ENCODE measurements at regions not wholly inside any gene's neighbourhood (a gene's known extent, or its start where the extent isn't known, plus 50 kb on each side); places are given as distances from the start of the nearest gene placed in this dataset.
A peak's percentile ranks its signal among the peaks of the same experiment; 100 is the strongest.

DNA sequence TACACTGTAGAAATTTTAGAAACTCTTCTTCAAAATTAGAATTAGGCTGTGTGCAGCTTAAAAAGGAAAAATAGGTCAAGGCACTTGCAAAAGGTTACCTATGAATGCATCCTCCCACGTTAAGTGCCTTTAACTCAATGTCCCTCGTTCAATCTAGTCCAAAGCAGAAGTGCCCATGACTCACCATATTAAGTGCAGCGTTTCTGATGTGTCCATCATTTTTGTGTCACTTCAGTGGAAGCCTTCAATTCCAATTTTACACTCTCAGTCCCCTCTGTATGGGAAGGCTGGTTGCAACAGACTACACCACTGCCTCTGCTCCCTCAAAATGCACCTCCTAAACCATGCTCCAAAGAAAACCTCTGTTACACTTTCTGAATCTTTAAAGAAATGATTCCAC, 53.4 kb downstream of the FOXB1 start:
- DNase-seq = no peak

- DNase-seq = no peak
These were observed 55.1 kb downstream of the FOXB1 start for GRCh38 chr15:60059186-60059585.

- DNase-seq = no peak
These were observed 57.6 kb downstream of the FOXB1 start for GRCh38 chr15:60061758-60062157.

- DNase-seq = no peak
These were observed 58.7 kb downstream of the FOXB1 start for GRCh38 chr15:60062826-60063225.

DNA sequence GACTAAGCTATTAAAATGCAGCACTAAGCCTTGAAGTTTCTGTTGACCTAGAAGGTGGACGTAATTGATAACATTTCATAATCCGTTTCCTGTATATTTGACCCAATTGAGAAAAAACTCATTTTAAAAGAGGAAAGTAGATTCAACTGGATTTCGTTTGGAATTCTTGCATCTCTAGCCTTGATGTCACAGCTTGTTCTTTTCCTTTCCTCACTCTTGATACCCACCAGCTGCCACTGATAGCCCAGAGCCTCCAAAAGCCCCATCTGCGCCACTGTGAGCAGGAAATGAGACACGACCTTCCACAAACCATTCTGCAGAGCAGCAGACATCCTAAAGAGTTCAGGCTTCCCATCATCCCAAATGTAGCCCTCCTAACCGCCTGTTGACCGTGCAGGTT, 61.8 kb downstream of the FOXB1 start:
- DNase-seq = no peak

DNA sequence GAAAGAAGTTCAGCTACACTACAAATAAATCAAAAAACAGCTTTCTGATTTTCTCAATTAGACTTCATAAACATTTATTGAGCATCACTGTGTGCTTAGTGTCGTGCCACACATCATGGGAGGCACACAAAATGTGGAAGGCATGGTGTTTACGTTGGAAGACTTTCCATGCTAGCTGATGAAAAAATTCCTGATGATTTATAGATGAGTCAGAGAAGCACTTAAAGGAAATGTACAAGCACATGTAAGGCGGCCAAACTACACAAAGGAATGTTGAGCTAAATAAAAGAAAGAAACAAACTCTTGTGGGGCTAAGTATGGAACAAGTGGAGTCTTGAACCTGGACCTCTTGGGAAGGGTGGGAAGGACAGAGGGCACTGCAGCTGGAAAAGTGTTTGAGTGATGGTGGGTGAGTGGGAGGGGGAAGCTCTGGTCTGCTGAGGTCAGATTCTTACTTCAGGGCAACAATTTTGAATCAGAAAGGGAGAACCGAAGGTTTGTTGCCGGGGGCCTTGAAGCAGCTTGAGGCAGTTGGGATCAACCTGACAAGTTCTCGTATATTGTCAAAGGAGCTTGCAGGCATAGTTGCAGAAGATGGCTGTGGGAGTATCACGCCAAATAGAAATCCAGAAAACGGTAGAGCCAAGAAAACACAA, 66.9 kb downstream of the FOXB1 start:
- DNase-seq = no peak

DNA sequence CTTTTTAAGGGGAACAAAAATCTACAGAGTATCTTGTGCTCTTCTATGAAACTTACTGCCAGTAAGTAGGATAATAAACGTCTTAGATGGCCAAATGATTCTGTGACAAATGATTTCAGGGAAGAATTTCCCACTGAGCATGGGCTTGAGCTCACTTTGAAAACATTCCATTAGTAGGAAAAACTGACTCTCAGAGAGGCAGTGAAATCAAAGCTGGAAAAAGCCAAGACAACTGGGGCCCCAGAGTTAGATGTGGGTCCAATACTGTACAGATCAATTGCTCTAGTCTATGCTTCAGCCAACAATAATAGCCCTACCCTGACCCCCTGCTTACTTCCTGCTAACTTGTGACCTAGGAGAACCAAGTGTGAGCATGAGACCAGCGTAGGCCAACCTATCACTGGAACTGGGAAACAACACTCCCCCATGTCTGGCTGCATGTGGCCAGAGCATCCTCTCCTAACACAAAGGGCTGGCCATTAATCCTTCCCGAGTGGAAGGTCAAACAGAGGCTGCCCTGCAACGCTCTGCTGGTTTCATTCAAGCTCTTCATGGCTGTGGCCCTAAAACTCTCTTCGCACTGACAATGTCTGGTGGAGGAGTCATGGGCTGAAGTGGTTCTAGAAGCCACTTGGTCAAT, 68.8 kb downstream of the FOXB1 start:
- no peak for DNase-seq

- no peak for DNase-seq
These were observed 69.3 kb downstream of the FOXB1 start for GRCh38 chr15:60073466-60073840.

- no peak for DNase-seq
These were observed 70.2 kb downstream of the FOXB1 start for GRCh38 chr15:60074181-60074885.

GRCh38 chr15:60076045-60076444, 71.9 kb downstream of the FOXB1 start:
- DNase-seq = no peak

DNA sequence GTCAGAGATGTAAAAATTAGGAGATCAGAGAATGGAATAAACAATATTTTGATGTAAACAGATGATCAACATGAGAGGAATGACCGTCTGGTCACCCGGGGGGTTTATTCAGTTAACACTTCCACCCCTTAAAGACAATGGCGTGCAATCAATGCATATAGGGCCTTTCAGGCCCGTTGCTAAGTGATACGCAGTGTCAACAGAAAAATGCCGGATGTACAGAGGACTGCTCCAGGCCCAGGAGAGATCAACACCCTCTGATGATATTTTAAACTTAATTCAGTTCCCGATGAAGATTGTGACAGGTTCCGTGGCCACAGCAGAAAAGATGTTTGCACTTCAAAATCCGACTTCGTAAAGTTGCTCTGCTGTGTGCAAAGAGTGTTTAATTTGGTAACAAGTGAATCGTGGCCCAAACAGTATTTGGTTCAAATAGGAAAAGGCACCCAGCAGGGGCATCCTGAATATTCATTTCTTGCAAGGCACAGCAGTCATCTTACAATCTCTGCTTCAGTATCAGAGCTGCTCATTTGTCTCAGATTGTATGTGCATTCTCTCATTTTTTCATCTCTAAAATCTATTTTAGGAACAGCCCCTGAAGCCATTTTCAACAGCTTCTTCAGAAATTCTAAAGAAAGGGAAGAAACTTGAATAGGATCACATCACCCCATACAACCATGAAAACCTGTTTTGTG, 72.6 kb downstream of the FOXB1 start:
- no peak for DNase-seq

DNA sequence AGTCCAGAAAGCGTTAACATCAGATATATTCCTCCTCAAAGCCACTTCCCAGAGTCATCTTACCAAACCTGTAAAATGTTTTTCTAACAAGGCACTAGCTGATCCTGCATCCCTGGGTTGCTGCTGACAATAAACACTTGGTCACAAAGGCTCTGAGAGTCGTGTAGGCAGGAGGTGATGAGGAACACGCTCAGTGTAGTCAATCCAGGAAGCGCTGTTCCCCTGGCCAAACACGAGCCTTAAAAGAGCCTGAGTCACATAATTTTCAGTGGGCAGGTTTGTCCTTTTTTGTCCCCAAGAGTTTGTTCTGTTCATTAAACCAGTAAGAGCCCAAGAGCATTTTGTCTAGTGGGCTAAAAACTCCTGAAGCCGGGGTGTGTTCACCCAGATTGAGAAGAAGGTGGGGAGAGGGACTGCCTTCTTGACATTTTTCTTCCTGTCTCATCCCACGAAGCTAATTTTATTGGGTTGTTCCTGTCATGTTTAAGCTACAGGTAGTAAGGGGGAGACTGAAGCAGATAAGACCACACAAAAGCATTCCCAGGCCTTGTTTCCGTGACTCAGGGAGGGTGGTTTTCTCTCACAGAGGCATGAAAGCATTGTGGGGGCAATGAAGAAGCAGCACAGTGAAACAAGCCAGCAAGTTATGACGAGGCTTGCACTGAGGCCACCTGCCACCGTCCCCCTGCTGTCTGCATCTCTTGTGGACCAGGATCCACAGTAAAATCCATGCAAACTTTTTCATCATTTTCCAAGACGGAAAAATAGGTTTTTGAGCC, 73.7 kb downstream of the FOXB1 start:
- DNase-seq = no peak

GRCh38 chr15:60079210-60079609, 75.1 kb downstream of the FOXB1 start:
- no peak for DNase-seq

- DNase-seq = no peak
These were observed 77.9 kb downstream of the FOXB1 start for GRCh38 chr15:60081976-60082375.

GRCh38 chr15:60083318-60083717, 79.2 kb downstream of the FOXB1 start:
- DNase-seq = no peak

DNA sequence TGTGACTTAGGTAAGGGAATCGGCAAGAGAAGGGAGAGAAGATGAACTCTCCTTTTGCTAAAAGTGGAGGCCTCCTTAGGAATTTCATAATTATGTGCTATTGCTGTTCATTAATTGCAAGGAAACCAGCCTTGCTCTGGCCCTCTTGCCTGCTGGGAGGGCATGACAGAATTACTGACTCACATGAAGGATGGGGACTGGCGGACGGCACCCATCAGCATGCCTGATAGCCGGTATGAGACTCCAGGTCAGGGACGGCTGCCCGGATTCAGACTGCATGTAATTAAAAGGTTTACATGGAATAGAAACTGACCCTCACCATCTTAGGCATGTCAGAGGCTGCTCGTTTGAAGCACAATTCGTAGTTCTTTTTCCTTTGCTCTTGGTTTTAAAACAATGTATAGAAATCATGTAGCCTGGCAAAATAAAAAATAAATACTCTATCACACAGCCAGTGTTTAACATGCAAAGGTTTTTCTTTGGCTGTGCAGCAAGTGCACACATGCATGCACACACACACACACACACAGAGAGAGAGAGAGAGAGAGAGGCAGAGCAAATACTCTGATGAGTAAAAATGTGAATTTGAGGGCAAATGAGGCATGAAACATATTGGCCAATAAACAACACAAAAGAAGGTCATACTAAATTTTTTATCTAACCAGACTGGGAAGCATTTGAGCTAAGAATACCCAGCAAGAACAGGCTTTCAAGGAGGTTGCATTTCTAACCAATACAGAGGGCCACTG, 82.7 kb downstream of the FOXB1 start:
- no peak for DNase-seq

DNA sequence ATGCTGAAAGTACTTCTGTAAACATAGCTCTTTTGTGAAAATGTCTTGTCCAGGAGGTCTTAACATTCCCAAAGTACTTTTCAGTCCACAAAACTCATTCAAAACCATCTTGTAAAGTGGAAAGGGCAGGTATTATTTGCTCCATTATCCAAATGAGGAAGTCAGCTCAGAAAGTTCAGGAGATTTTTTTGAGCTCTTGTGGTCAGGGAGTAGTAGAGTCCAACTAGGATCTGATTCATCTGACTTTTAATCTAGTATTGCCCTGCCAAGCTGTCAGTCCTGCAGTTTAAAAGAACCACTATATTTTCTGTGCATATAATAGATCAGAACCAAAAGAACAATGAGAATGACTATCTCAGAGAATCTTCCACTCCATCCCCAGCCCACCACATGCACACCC, 83.5 kb downstream of the FOXB1 start:
- no peak for DNase-seq

- DNase-seq = no peak
These were observed 86.6 kb downstream of the FOXB1 start for GRCh38 chr15:60090747-60091146.

DNA sequence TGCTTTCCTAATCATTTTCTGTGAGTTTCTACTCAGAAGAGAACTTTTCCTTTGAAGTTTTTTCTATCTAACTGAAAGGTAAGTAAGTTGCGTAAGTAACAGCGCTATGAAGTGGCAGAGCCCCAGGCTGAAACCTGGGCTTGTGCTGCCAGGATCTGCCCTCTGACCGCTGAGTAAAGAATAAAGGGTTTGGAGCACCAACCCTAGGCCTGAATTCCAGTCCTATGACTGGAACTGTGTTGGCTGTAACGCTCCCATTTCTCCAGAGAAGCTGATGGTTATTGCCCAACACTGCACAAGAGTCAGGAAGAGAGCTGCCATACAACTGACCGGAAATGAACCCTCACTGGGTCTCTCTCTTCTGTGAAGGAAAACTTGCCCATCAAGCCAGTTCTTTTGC, 87.0 kb downstream of the FOXB1 start:
- peak; percentile 89 for DNase-seq

DNA sequence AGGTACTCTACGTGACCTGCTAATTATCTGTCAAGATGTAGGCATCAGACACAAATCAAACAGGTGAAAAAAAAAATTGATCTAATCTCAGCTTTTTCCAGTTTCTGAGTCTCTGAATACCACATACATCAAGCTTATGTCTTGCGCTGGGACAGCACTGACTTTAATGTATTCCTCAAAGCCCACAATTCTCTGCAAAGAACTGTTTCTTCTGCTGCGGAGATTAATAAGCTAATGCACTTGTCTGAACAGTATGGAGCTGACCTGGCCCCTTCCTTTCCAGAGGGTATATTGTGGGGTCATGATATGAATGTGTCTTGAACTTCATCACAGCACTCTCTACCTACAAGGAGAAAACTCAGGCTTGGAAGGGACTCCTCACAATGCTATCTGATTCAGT, 87.8 kb downstream of the FOXB1 start:
- DNase-seq = no peak

DNA sequence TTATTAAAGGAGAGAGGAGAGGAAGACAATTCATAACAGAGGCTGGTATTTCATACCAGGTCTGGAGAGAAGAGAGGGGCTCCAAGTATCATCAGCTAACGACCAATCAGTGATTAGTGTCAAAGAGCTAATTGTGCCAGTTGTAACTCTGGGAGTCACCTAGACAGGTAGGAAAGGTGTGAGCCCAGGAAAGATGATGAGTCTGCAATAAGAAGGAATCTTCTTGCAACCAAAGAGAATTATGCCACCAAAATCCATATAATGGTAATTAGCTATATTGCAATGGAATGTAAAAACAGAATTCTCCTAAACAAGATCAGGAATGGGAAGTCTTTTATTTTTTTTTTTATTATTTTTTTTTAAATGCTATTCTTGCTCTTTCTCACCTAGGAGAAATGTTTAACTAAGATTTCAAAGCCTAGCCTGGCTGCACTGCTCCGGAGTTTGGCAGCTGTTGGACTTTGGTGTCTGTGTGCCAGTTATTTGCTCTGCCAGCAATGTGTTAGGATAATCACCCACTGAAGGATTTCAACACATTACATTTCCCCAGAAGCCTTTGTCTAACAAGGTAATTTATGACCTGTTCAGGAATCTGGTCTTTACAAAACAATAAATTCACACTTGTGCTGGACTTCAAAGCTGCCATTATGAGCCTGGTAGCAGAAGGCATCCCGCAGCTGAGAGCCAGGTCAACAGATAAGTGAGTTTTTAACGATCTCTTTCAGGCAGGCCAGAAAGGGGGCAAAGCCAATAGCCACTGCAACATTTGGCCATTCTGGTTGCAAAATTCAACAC, 89.4 kb downstream of the FOXB1 start:
- no peak for DNase-seq
